SK-N-SH (cell line): ENCODE measurements at regions not wholly inside any gene's neighbourhood (a gene's known extent, or its start where the extent isn't known, plus 50 kb on each side); places are given as distances from the start of the nearest gene placed in this dataset.

Source experiments
- CTCF ChIP-seq: fragments of 200-600 bp; sonication (generic); IDR thresholded peaks from 2 replicates; pipeline ENCODE4 v1.6.1; 2017; ENCODE audit warnings: antibody characterized with exemption, mild to moderate bottlenecking, moderate library complexity
- EP300 ChIP-seq, 2 experiments: IDR thresholded peaks; 2 replicates each; pipeline versions ENCODE4 v1.4.0 to v1.6.1; 2012; ENCODE audit warnings: borderline replicate concordance in 1 of 2, low read depth in 1 of 2, low read length in 1 of 2
- GABPA ChIP-seq: IDR thresholded peaks from 2 replicates; pipeline ENCODE4 v1.4.0; 2012; ENCODE audit warnings: low read depth, mild to moderate bottlenecking
- MEF2A ChIP-seq: IDR thresholded peaks from 2 replicates; pipeline ENCODE4 v1.4.0; 2012; ENCODE audit warnings: low read depth, borderline replicate concordance
- REST ChIP-seq: IDR thresholded peaks from 2 replicates; pipeline ENCODE4 v1.6.1; 2012; ENCODE audit warnings: mild to moderate bottlenecking, low read depth, low read length, moderate library complexity
- SMC3 ChIP-seq: IDR thresholded peaks from 2 replicates; pipeline ENCODE4 v1.6.1; 2012; ENCODE audit warnings: low read depth, low read length, improper control_type of control experiment
- YY1 ChIP-seq: IDR thresholded peaks from 2 replicates; pipeline ENCODE4 v1.4.0; 2012; ENCODE audit warnings: low read depth, mild to moderate bottlenecking
- ZBTB33 ChIP-seq: IDR thresholded peaks from 2 replicates; pipeline ENCODE4 v1.4.0; 2012; ENCODE audit warnings: low read depth, borderline replicate concordance

GRCh38 chr12:111022386-111022785, 102.0 kb upstream of the MYL2 start:
- TF ChIP-seq REST (no peak), EP300 (IDR thresholded peaks at IDR 0.05; ENCODE audit: borderline replicate concordance in 1 of 2, low read depth in 1 of 2, low read length in 1 of 2) (no peak), CTCF (no peak), GABPA (no peak), SMC3 (no peak), YY1 (no peak), ZBTB33 (no peak), MEF2A (no peak)
